ENCODE measurements at regions not wholly inside any gene's neighbourhood (a gene's known extent, or its start where the extent isn't known, plus 50 kb on each side); places are given as distances from the start of the nearest gene placed in this dataset.

DNA sequence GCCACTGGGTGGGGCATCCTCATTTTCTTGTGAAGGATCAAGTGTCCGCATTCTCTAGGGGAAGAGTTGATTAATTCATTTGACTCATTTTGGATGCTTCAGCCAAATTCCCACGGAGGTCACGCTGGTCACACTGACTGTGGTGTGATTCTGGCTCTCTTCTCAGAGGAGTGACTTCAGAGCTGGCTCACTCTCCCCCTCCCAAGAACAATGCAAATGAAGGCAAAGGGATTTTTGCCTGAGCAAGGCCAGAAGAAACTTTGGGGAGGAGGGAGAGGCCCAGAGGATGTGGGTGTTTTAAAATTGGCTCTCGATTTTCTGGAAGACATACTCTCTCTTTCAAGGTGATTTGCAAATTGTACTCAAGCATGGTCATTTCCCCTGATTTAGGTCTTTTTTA lies 51.1 kb upstream of the LMO2 start:
- intact Hi-C loops (cut with micrococcal nuclease) (no loop called here), dilution Hi-C loops (cut with MboI; ENCODE audit: extremely low pct_ligation_motif_present, low sequenced_read_pairs) (no loop called here)
- H3K9me3 ChIP-seq (replicated peaks; ENCODE audit: control insufficient read depth, insufficient read depth, low read length), result no peaks in the 10 kb centered on the region
- CTCF ChIA-PET, result interaction anchor here (0.6 to 1.6 kb wide), 5 partner anchors 10 to 72 kb away, joined by 3 to 5 read pairs (median 4); no protein-coding TSS in a partner anchor
- POLR2A ChIA-PET, result no interaction called here
- BruUV-seq (replicated peaks), result no TSS peak
- H3K27ac ChIP-seq (ENCODE audit: insufficient read depth, low read depth, low read length), result peak overlapping the region; percentile 72
- no peaks in the 10 kb centered on the region for H3K36me3 ChIP-seq (ENCODE audit: control insufficient read depth in 2 of 2, extremely low read depth in 1 of 2, insufficient read depth in 2 of 2, low read length in 2 of 2)
- H3K4me2 ChIP-seq (ENCODE audit: insufficient read depth, low read length), result peak overlapping the region; percentile 10
- peaks cover 30% of the 10 kb centered on the region for H3K4me1 ChIP-seq (ENCODE audit: control insufficient read depth, extremely low read depth, insufficient read depth, low read length)
- no peaks in the 10 kb centered on the region for H3K9me1 ChIP-seq (replicated peaks; ENCODE audit: control insufficient read depth, extremely low read depth, insufficient read depth, low read length)
- H4K20me1 ChIP-seq (replicated peaks; ENCODE audit: control insufficient read depth, extremely low read depth, insufficient read depth, low read length), result no peaks in the 10 kb centered on the region
- no peaks in the 10 kb centered on the region for H3K79me2 ChIP-seq (ENCODE audit: control insufficient read depth, insufficient read depth, low read length)
- peak; percentile 88 for FAIRE-seq
- H3K9ac ChIP-seq (replicated peaks; ENCODE audit: extremely low read depth, insufficient read depth, low read length), result peak overlapping the region; percentile 3
- H3K4me3 ChIP-seq (replicated peaks in 1 of 3; ENCODE audit: insufficient read depth in 1 of 3, low read depth in 1 of 3, low read length in 3 of 3), result no peak overlapping the region
- no peaks in the 10 kb centered on the region for H3K27me3 ChIP-seq (ENCODE audit: control insufficient read depth in 2 of 2, insufficient read depth in 2 of 2, low read length in 2 of 2)
- no peak overlapping the region for H2AFZ ChIP-seq (ENCODE audit: low read depth, low read length)
- TF ChIP-seq FOS (IDR thresholded peaks at IDR 0.05; ENCODE audit: borderline replicate concordance, insufficient read depth, low read length) (peak; percentile 47), POLR2AphosphoS5 (IDR thresholded peaks at IDR 0.05; ENCODE audit: insufficient read depth, low read depth, low read length) (no peak), MYC (IDR thresholded peaks at IDR 0.05; ENCODE audit: low read depth, low read length) (no peak)
- TF ChIP-seq, protein P1, sequence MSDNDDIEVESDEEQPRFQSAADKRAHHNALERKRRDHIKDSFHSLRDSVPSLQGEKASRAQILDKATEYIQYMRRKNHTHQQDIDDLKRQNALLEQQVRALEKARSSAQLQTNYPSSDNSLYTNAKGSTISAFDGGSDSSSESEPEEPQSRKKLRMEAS (IDR thresholded peaks at IDR 0.05; ENCODE audit: insufficient read depth, insufficient read length), result no peak
- peak; percentile 85 for DNase-seq (ENCODE audit: low read depth, low spot score)

DNA sequence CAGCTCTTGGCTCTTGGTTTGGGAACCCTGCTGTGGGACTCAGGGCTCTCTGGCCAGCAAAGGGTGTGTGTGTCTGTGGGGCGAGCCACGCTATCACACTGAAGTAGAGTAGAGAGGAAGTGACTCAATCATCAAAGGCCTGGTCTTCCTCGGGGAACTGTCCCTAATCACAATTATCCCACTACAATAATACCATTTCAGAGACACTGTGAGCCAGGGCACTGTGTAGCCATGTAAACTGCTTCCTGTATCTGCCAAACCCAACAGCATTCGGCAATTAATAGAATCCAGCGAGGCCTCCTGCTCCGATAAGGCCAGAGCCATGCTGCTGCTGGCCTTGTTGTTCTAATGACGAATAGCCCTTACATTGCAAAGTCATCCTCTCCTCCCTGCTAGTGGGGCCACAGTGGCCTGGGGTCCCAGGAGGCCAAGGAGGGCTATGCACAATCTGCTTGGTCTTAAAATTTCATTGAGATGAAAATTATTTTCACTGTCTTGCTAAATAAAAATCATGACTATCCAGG lies 49.8 kb upstream of the LMO2 start:
- DNase-seq (ENCODE audit: low read depth, low spot score) (peak; percentile 87), FAIRE-seq (peak; percentile 96)
- Histone ChIP-seq H3K4me1 (ENCODE audit: control insufficient read depth, extremely low read depth, insufficient read depth, low read length) (peaks cover 41% of the 10 kb centered on the region), H2AFZ (ENCODE audit: low read depth, low read length) (no peak overlapping the region), H3K9me3 (replicated peaks; ENCODE audit: control insufficient read depth, insufficient read depth, low read length) (no peaks in the 10 kb centered on the region), H3K9ac (replicated peaks; ENCODE audit: extremely low read depth, insufficient read depth, low read length) (peak overlapping the region; percentile 30), H4K20me1 (replicated peaks; ENCODE audit: control insufficient read depth, extremely low read depth, insufficient read depth, low read length) (no peaks in the 10 kb centered on the region), H3K27ac (ENCODE audit: insufficient read depth, low read depth, low read length) (peak overlapping the region; percentile 72), H3K4me2 (ENCODE audit: insufficient read depth, low read length) (peak overlapping the region; percentile 15), H3K79me2 (ENCODE audit: control insufficient read depth, insufficient read depth, low read length) (no peaks in the 10 kb centered on the region), H3K4me3 (replicated peaks in 1 of 3; ENCODE audit: insufficient read depth in 1 of 3, low read depth in 1 of 3, low read length in 3 of 3) (no peak overlapping the region), H3K9me1 (replicated peaks; ENCODE audit: control insufficient read depth, extremely low read depth, insufficient read depth, low read length) (no peaks in the 10 kb centered on the region), H3K36me3 (ENCODE audit: control insufficient read depth in 2 of 2, extremely low read depth in 1 of 2, insufficient read depth in 2 of 2, low read length in 2 of 2) (no peaks in the 10 kb centered on the region), H3K27me3 (ENCODE audit: control insufficient read depth in 2 of 2, insufficient read depth in 2 of 2, low read length in 2 of 2) (no peaks in the 10 kb centered on the region)
- BruUV-seq (replicated peaks), result no TSS peak
- intact Hi-C loops (cut with micrococcal nuclease), result loop anchor here (1.0 kb wide), 3 partner anchors 12 to 71 kb away; no protein-coding TSS in a partner anchor
- dilution Hi-C loops (cut with MboI; ENCODE audit: extremely low pct_ligation_motif_present, low sequenced_read_pairs), result no loop called here
- POLR2A ChIA-PET, result interaction anchor here (0.7 kb wide), 1 partner anchor 566 kb away, joined by 4 read pairs; the partner anchor contains the start of gene KIAA1549L
- TF ChIP-seq MYC (IDR thresholded peaks at IDR 0.05; ENCODE audit: low read depth, low read length) (no peak), GATA2 (IDR thresholded peaks at IDR 0.05; ENCODE audit: insufficient read depth, insufficient read length, low read depth, low read length) (peak; percentile 75), POLR2A (IDR thresholded peaks at IDR 0.05; ENCODE audit: low read depth, low read length) (peak; percentile 27), EZH2 (IDR thresholded peaks at IDR 0.05; ENCODE audit: borderline replicate concordance, low read depth, low read length, severe bottlenecking) (no peak), POLR2AphosphoS5 (IDR thresholded peaks at IDR 0.05; ENCODE audit: insufficient read depth, low read depth, low read length) (peak; percentile 87), FOS (IDR thresholded peaks at IDR 0.05; ENCODE audit: borderline replicate concordance, insufficient read depth, low read length) (peak; percentile 86), JUN (IDR thresholded peaks at IDR 0.05; ENCODE audit: borderline replicate concordance, insufficient read depth, insufficient read length, low read depth) (peak; percentile 72)
- TF ChIP-seq, protein P2, sequence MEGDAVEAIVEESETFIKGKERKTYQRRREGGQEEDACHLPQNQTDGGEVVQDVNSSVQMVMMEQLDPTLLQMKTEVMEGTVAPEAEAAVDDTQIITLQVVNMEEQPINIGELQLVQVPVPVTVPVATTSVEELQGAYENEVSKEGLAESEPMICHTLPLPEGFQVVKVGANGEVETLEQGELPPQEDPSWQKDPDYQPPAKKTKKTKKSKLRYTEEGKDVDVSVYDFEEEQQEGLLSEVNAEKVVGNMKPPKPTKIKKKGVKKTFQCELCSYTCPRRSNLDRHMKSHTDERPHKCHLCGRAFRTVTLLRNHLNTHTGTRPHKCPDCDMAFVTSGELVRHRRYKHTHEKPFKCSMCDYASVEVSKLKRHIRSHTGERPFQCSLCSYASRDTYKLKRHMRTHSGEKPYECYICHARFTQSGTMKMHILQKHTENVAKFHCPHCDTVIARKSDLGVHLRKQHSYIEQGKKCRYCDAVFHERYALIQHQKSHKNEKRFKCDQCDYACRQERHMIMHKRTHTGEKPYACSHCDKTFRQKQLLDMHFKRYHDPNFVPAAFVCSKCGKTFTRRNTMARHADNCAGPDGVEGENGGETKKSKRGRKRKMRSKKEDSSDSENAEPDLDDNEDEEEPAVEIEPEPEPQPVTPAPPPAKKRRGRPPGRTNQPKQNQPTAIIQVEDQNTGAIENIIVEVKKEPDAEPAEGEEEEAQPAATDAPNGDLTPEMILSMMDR (IDR thresholded peaks at IDR 0.05; ENCODE audit: extremely low read depth in 1 of 2, insufficient read depth in 1 of 2, low read depth in 1 of 2, low read length in 2 of 2), result no peak
- TF ChIP-seq, protein P1 (IDR thresholded peaks at IDR 0.05; ENCODE audit: insufficient read depth, insufficient read length), result no peak
- CTCF ChIA-PET, result interaction anchor here (0.7 to 2.4 kb wide), 3 partner anchors 11 to 386 kb away, joined by 3 to 9 read pairs (median 4); no protein-coding TSS in a partner anchor
